HG03280 (cell line): ENCODE measurements at regions not wholly inside any gene's neighbourhood (a gene's known extent, or its start where the extent isn't known, plus 50 kb on each side); places are given as distances from the start of the nearest gene placed in this dataset.
"Not testable (repeated sequence)": the region's sequence is repeated elsewhere in the genome, so short reads cannot be mapped to it uniquely, and the experiment has no call there.

Source experiments
- ATAC-seq: cut with Tn5 transposase; IDR thresholded peaks from one replicate; pipeline ENCODE4 v1.9.1; 2021; ENCODE audit warnings: mild to moderate bottlenecking, moderate library complexity; ENCODE audit not compliant: unreplicated experiment

GRCh38 chr12:24679126-24679525 is 269.8 kb downstream of the BCAT1 start:
- ATAC-seq: no peak

DNA sequence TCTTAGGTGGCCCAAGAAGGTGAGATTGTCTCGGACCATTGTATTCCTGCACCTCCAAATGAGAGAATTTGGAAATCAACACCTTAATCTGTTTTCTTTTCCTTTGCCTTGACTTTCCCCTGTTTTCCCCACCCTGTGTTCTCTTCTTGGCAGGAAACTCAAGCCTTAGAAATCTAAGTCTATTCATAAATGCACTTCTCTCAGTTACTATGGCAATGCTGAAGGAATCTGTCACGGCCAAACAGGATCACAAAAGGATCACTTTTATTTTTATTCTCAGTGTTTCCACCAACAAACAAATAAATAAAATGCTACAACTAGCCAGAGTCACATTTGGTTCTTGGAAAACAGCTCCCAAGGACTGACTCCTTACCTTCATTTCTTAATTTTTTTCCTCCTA is 270.5 kb downstream of the BCAT1 start:
- ATAC-seq: no peak

DNA sequence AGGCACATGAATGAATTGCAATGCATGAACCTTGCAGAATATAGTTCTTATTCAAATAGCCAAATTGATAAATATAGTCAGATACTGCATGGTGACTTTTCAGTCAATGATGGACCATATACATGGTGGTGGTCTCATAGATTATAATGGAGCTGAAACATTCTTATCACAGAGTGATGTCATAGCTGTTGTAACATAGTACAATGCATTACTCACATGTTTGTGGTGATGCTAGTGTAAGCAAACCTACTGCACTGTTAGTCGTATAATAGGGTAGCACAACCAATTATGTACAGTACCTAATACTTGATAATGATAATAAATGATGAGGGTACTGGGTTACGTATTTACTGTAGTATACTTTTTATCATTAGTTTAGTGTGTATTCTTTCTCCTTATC is 280.3 kb downstream of the BCAT1 start:
- ATAC-seq: no peak

DNA sequence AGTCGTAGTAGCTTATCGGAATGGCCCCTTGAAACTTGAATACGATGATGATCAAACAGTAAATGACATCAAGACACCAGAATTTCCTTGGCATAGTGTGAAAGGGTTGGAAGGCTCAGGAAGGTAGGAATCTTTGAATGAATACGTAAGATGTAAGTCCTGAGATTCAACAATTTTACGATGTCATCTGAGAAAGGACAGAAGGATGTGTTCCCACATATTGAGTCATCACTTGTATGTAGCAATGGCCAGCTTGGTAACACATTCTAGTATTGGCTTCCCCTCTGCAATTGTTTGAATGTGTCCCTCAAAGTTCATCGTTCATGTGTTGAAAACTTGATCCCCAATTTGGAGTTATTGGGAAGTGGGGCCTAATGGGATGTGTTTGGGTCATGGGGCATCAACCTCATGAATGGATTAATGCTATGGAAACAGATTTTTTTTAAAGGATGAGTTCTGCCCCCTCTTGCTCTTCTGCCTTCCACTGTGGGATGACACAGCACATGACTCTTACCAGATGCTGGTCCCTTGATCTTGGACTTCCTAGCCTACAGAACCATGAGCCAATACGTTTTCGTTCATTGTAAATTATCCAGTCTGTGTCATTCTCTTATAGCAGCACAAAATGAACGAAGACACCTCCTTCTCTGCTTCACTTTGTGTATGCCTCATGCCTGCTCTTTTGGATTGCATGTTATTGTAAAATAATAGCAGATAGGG is 284.6 kb downstream of the BCAT1 start:
- ATAC-seq: no peak

- no peak for ATAC-seq
Measured at GRCh38 chr12:24661657-24662096, 287.2 kb downstream of the BCAT1 start.

DNA sequence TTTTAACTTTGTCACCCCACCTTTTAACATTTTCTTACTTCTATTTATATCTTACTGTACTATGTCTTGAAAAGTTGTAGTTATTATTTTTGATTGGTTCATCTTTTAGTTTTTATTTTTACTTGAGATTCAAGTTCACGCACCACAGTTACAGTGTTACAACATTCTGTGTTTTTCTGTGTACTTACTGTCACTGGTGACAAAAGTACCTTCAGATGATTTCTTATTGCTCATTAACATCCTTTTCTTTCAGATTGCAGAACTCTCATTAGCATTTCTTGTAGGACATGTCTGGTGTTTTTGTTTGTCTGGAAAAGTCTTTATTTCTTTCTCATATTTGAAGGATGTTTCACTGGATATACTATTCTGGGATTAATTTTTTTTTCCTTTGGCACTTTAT is 289.9 kb downstream of the BCAT1 start:
- ATAC-seq: no peak

DNA sequence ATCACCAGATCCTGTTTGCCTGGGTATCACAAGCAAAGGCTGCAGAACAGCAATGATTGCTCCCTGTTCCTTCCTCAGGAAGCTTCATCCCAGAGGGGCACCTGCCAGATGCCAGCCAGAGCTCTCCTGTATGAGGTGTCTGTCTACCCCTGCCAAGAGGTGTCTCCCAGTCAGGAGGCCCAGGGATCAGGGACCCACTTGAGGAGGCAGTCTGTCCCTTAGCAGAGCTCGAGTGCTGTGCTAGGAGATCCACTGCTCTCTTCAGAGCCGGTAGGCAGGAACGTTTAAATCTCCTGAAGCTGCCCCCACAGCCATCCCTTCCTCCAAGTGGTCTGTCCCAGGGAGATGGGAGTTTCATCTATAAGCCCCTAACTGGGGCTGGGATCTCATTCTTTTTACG is 294.6 kb downstream of the BCAT1 start:
- ATAC-seq: not testable (repeated sequence)

GRCh38 chr12:24649634-24650033 is 299.3 kb downstream of the BCAT1 start:
- ATAC-seq: no peak

DNA sequence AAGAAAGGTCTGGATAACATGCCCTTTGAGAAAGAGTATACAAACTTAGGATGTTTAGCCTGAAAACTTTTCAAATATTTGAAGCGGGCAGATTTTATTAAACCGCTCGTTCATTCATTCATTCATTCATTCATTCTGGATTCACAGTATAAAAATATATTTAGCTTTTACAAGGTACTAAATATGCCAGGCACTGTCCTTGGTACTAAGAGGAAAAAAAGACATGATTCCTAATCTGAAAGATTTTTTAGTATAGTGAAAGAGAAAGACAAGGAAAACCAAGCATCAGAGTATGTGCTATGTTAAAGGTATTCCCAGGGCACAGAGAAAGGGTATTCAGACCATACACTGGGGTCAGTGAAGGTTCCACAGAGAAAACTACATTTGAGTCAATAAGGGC is 299.7 kb downstream of the BCAT1 start:
- ATAC-seq: no peak

GRCh38 chr12:24645254-24645653 is 303.6 kb downstream of the BCAT1 start:
- ATAC-seq: no peak

DNA sequence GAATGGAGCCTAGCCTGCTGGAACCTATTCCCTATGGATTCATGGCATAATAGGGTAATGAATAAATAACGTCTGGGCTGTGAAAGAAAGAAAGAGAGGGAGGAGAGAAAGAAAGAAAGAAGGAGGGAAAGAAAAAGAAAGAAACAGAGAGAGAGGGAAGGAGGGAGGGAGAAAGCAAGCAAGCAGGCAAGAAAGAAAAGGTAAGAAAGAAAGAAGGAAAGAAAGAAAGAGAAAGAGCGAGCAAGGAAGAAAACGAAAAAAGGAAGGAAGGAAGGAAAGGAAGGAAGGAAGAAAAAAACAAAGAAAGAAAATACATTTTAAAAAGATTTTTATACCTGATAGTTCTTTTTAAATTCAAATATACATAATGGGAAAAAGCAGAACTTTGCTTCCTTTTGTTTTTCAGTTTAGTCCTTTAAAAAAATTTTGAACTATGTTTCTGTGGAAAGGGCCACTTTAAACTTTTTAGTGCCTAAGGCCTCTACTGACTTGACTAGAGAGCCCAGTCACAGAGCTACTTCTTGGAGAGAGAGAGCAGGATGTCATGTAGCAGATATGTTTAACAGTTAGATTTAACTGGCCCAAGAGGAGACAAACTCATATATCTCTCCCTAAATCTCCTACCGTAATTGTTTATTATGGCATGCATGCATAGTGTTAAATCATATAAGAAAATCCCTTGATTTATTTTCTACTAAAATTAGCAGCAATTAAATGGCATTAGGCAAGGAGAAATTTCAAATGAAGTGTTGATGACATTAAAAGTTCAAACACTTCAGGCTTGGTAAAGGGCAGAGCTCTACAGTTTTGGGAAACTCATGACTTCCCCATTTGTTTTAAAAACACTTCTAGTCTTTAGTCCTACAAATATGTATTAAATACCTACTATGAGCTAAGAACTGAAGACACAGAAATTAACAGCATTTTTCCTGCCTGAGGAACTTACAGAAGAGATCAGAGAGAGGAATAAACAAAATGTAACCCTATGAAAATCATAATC is 305.5 kb downstream of the BCAT1 start:
- ATAC-seq: no peak

GRCh38 chr12:24639641-24640040 is 309.3 kb downstream of the BCAT1 start:
- no peak for ATAC-seq

- ATAC-seq: no peak
Measured at GRCh38 chr12:24632466-24632865, 316.4 kb downstream of the BCAT1 start.

DNA sequence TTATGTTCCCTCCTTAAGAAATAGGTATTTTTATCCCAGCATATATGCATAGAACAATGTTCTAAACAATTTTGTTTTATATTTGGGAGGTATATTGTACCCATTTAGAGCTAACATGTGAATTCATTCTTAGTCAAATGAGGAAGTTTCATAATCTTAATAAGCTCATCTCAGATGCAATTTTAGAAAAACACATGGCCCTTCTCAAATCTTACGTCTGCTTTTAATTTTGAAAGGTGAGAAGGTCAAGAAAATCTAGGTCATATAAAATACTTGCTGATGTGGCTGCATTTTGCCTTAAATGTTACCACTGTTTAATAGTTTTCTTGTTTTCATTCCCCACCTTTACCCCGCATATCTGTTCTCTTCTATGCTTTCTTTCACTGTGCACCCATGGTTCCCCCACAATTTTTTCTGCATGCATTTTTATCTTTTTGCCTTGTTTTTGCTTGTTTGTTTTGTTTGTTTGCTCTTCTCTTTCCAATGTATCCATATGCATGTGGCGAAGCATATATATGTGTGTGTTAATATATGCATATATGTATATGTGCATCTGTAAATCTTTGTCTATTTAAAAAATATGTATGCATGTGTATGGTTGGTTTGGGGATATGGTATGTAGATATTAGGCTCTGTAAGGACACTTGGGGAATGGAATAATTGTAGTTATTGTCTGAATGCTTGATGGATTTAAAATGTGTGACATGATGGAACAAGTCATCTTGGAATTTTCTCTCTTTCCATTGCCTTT is 317.1 kb downstream of the BCAT1 start:
- ATAC-seq: no peak

DNA sequence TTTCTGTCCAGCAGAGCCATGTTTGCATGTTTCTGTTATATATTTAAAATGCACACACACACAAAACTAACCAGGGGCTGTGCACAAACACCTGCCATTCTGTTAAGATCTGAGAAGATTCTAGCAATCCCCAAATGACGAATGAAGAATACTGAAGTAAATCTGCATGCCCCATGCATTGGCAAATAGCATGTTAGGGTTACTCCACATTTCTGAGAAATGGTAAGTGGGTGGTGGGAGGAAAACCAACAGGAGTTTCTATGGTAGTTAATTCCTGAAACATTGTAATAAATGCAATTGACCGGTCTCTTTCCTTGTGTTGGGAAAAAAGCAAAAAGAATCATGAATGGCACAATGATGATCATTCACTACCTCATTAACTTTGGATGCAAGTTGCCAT is 318.0 kb downstream of the BCAT1 start:
- no peak for ATAC-seq

GRCh38 chr12:24630446-24630845 is 318.5 kb downstream of the BCAT1 start:
- ATAC-seq: no peak

- ATAC-seq: no peak
Measured at GRCh38 chr12:24625103-24625502, 323.8 kb downstream of the BCAT1 start.

GRCh38 chr12:24619954-24620353 is 328.9 kb downstream of the BCAT1 start:
- ATAC-seq: not testable (repeated sequence)

DNA sequence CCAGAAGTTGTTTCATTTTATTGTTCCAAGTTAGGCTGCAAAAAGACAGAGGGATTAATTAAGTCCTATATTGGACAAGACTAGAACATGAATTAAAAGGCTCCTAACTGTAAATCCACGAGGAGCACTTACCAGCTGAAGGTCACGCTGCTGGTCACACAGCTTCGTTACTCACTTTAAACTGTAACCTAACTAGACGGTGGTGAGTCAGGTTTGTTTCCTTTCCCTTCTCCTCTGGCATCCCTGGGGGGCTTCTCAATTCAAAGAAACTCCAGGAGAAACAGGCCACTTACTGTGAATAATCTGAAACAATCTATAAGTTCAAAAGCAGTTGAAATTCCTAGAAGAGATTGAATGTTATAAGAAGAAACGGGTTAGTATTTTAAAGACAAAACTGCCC is 331.4 kb downstream of the BCAT1 start:
- ATAC-seq: no peak

DNA sequence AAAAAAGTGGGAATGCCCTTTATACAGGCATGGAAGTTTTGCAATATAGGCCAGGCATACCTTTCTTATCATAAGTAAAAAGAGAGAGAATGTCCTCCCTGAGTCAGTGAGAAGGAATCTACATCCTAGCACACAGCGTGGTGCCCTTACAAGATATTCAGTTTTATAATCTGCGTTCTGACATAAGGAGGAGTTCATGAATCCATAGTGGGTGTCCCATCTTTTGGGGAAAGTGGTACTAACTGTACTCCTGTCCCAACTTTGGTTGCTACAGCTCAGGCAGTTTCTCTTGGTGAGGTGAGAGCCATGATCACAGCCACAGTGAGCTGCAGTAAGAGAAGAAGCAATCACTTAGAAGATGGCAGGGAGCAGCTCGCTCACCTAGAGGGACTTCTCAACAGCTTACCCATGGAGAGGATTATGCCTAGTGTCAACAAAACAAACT is 332.9 kb downstream of the BCAT1 start:
- no peak for ATAC-seq

DNA sequence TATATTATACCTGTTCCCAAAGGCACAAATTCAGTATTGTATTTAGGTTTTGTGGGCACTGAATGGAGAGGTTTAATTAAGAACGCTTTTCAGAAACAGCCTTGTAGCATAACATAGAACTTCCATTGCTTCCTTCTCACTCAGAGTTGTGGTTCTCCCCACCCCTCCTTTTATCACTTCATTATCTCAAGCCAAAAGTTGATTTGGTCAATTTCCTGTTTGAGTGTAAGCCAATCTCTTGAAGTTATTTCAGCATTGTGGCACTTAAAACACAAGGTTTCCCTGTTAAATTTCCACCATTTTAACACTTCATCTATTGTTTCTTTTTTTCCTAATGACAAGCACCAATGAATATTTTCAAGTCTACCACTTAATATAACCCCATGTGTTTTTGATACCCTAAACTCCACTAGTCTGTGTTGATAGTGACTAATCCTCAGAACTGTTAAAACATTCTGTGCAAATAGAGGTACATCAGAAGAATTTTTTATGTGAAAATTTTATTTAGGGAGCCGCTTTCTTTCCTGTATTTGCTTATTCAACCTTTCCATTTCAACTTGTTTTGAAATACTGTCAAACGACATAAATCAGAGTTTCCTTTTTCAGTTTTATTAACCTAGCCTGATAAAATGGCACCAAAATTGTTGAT is 340.1 kb downstream of the BCAT1 start:
- no peak for ATAC-seq
